Liver (tissue), 8 donors: ENCODE measurements at regions not wholly inside any gene's neighbourhood (a gene's known extent, or its start where the extent isn't known, plus 50 kb on each side); places are given as distances from the start of the nearest gene placed in this dataset.

Source experiments
- DNase-seq: peaks from one replicate; pipeline ENCODE4 v3.0.0-alpha.2; 2017; ENCODE audit warnings: low spot score
- H3K27ac ChIP-seq, 2 donors: one replicate each; pipeline ENCODE4 v1.7.0; 2013; ENCODE audit warnings: inconsistent platforms in 2 of 2, low read length in 2 of 2, control low read depth in 1 of 2, low read depth in 1 of 2, mild to moderate bottlenecking in 1 of 2
- H3K27me3 ChIP-seq, 4 donors: one replicate each; pipeline versions ENCODE4 v1.6.1 to v1.7.0; 2013; ENCODE audit warnings: low read length in 3 of 4, inconsistent platforms in 1 of 4, mild to moderate bottlenecking in 1 of 4, moderate library complexity in 1 of 4; ENCODE audit not compliant: control insufficient read depth in 4 of 4, insufficient read depth in 4 of 4
- H3K36me3 ChIP-seq, 4 donors: one replicate each; pipeline versions ENCODE4 v1.6.1 to v1.7.0; 2013; ENCODE audit warnings: low read length in 3 of 4, mild to moderate bottlenecking in 3 of 4, low read depth in 1 of 4, moderate library complexity in 1 of 4; ENCODE audit not compliant: control insufficient read depth in 4 of 4, insufficient read depth in 3 of 4
- H3K4me1 ChIP-seq, 4 donors: one replicate each; pipeline versions ENCODE4 v1.6.1 to v1.7.0; 2013; ENCODE audit warnings: low read length in 3 of 4, mild to moderate bottlenecking in 3 of 4, moderate library complexity in 1 of 4; ENCODE audit not compliant: control insufficient read depth in 4 of 4, insufficient read depth in 4 of 4
- H3K4me3 ChIP-seq, 3 donors: one replicate each; pipeline versions ENCODE4 v1.6.1 to v1.7.0; 2013; ENCODE audit warnings: low read length in 3 of 3, control low read depth in 1 of 3, low read depth in 1 of 3, mild to moderate bottlenecking in 1 of 3
- H3K9ac ChIP-seq, 2 donors: one replicate each; pipeline ENCODE4 v1.7.0; 2013; ENCODE audit warnings: low read length in 2 of 2, mild to moderate bottlenecking in 2 of 2, moderate library complexity in 2 of 2, control low read depth in 1 of 2, low read depth in 1 of 2
- H3K9me3 ChIP-seq, 4 donors: one replicate each; pipeline versions ENCODE4 v1.6.1 to v1.7.0; 2013; ENCODE audit warnings: low read length in 3 of 4; ENCODE audit not compliant: control insufficient read depth in 4 of 4
- ATF3 ChIP-seq: IDR thresholded peaks from 2 replicates; pipeline ENCODE4 v1.6.1; 2016; ENCODE audit warnings: antibody characterized with exemption
- CTCF ChIP-seq: fragments of 150-350 bp; IDR thresholded peaks from 2 replicates; pipeline ENCODE4 v1.5.1; 2017; ENCODE audit warnings: improper control_type of control experiment, low read depth, low read length; ENCODE audit not compliant: missing input control
- EGR1 ChIP-seq, 2 donors: IDR thresholded peaks; 2 replicates each; pipeline ENCODE4 v1.6.1; 2016 to 2018; ENCODE audit warnings: antibody characterized with exemption in 2 of 2, low read depth in 2 of 2
- FOXA1 ChIP-seq: IDR thresholded peaks from 2 replicates; pipeline ENCODE4 v1.6.1; 2016; ENCODE audit warnings: antibody characterized with exemption
- FOXA2 ChIP-seq: IDR thresholded peaks from 2 replicates; pipeline ENCODE4 v1.6.1; 2016; ENCODE audit warnings: antibody characterized with exemption
- GABPA ChIP-seq, 2 donors: IDR thresholded peaks in 1 of 2; conservative IDR thresholded peaks in 1 of 2; 2 replicates each; pipeline ENCODE4 v1.6.1; 2016; ENCODE audit warnings: antibody characterized with exemption in 2 of 2, mild to moderate bottlenecking in 1 of 2, moderate library complexity in 1 of 2
- HNF4A ChIP-seq, 2 donors: conservative IDR thresholded peaks; 2 replicates each; pipeline ENCODE4 v1.6.1; 2016; ENCODE audit warnings: antibody characterized with exemption in 2 of 2, mild to moderate bottlenecking in 2 of 2
- HNF4G ChIP-seq: IDR thresholded peaks from 2 replicates; pipeline ENCODE4 v1.6.1; 2016; ENCODE audit warnings: antibody characterized with exemption
- JUND ChIP-seq, 2 donors: IDR thresholded peaks; 2 replicates each; pipeline ENCODE4 v1.6.1; 2016; ENCODE audit warnings: antibody characterized with exemption in 2 of 2
- MAX ChIP-seq: IDR thresholded peaks from 2 replicates; pipeline ENCODE4 v1.6.1; 2016; ENCODE audit warnings: antibody characterized with exemption
- NR2F2 ChIP-seq: IDR thresholded peaks from 2 replicates; pipeline ENCODE4 v1.6.1; 2016; ENCODE audit warnings: antibody characterized with exemption
- RAD21 ChIP-seq, 2 donors: IDR thresholded peaks; 2 replicates each; pipeline ENCODE4 v1.6.1; 2016; ENCODE audit warnings: antibody characterized with exemption in 2 of 2, mild to moderate bottlenecking in 2 of 2
- RXRA ChIP-seq, 2 donors: IDR thresholded peaks; 2 replicates each; pipeline ENCODE4 v1.6.1; 2017 to 2018; ENCODE audit warnings: antibody characterized with exemption in 2 of 2, mild to moderate bottlenecking in 1 of 2
- SP1 ChIP-seq: IDR thresholded peaks from 2 replicates; pipeline ENCODE4 v1.6.1; 2018; ENCODE audit warnings: antibody characterized with exemption, mild to moderate bottlenecking
- TAF1 ChIP-seq: conservative IDR thresholded peaks from 2 replicates; pipeline ENCODE4 v1.6.1; 2016; ENCODE audit warnings: antibody characterized with exemption, mild to moderate bottlenecking
- YY1 ChIP-seq: IDR thresholded peaks from 2 replicates; pipeline ENCODE4 v1.6.1; 2016; ENCODE audit warnings: antibody characterized with exemption, mild to moderate bottlenecking
- WGBS: extraction: QIAGEN DNeasy Blood & Tissue Kit; methylation state at CpG from one replicate; pipeline ENCODE4 v1.1.7; 2013; 5-methylcytosine and 5-hydroxymethylcytosine counted together
- TF ChIP-seq, protein P1 (sequence below): IDR thresholded peaks from 2 replicates; pipeline ENCODE4 v1.6.1; 2016; ENCODE audit warnings: antibody characterized with exemption
- TF ChIP-seq, protein P2 (sequence below): IDR thresholded peaks from 2 replicates; pipeline ENCODE4 v1.6.1; 2016; ENCODE audit warnings: antibody characterized with exemption, mild to moderate bottlenecking
- donor health status: healthy.
- donor health status: healthy.
- donor health status: healthy.
- donor health status: healthy.
- donor health status: healthy.

- Histone ChIP-seq H3K4me1 (no peaks in the 10 kb centered on the region), H3K27ac (no peak overlapping the region), H3K9me3 (no peaks in the 10 kb centered on the region), H3K36me3 (no peaks in the 10 kb centered on the region), H3K9ac (no peak overlapping the region), H3K4me3 (no peak overlapping the region), H3K27me3 (no peaks in the 10 kb centered on the region)
- TF ChIP-seq MAX (no peak), JUND (IDR thresholded peaks at IDR 0.05) (no peak), NR2F2 (no peak), EGR1 (IDR thresholded peaks at IDR 0.05; ENCODE audit: low read depth in 2 of 2) (no peak), GABPA (IDR thresholded peaks at IDR 0.05 in 1 of 2, conservative IDR thresholded peaks at IDR 0.05 in 1 of 2) (no peak), TAF1 (no peak), SP1 (no peak), ATF3 (no peak), FOXA1 (no peak), CTCF (no peak), HNF4G (no peak), HNF4A (conservative IDR thresholded peaks at IDR 0.05) (no peak), YY1 (no peak), FOXA2 (no peak), RAD21 (IDR thresholded peaks at IDR 0.05) (no peak), RXRA (IDR thresholded peaks at IDR 0.05) (no peak)
- TF ChIP-seq, protein P1, sequence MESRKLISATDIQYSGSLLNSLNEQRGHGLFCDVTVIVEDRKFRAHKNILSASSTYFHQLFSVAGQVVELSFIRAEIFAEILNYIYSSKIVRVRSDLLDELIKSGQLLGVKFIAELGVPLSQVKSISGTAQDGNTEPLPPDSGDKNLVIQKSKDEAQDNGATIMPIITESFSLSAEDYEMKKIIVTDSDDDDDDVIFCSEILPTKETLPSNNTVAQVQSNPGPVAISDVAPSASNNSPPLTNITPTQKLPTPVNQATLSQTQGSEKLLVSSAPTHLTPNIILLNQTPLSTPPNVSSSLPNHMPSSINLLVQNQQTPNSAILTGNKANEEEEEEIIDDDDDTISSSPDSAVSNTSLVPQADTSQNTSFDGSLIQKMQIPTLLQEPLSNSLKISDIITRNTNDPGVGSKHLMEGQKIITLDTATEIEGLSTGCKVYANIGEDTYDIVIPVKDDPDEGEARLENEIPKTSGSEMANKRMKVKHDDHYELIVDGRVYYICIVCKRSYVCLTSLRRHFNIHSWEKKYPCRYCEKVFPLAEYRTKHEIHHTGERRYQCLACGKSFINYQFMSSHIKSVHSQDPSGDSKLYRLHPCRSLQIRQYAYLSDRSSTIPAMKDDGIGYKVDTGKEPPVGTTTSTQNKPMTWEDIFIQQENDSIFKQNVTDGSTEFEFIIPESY, result no peak
- TF ChIP-seq, protein P2, sequence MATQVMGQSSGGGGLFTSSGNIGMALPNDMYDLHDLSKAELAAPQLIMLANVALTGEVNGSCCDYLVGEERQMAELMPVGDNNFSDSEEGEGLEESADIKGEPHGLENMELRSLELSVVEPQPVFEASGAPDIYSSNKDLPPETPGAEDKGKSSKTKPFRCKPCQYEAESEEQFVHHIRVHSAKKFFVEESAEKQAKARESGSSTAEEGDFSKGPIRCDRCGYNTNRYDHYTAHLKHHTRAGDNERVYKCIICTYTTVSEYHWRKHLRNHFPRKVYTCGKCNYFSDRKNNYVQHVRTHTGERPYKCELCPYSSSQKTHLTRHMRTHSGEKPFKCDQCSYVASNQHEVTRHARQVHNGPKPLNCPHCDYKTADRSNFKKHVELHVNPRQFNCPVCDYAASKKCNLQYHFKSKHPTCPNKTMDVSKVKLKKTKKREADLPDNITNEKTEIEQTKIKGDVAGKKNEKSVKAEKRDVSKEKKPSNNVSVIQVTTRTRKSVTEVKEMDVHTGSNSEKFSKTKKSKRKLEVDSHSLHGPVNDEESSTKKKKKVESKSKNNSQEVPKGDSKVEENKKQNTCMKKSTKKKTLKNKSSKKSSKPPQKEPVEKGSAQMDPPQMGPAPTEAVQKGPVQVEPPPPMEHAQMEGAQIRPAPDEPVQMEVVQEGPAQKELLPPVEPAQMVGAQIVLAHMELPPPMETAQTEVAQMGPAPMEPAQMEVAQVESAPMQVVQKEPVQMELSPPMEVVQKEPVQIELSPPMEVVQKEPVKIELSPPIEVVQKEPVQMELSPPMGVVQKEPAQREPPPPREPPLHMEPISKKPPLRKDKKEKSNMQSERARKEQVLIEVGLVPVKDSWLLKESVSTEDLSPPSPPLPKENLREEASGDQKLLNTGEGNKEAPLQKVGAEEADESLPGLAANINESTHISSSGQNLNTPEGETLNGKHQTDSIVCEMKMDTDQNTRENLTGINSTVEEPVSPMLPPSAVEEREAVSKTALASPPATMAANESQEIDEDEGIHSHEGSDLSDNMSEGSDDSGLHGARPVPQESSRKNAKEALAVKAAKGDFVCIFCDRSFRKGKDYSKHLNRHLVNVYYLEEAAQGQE, result no peak
- 65% methylated on average over 2 of the region's 2 CpGs for WGBS
- no peak for DNase-seq
Measured at GRCh38 chr6:43982084-43982625, 145.1 kb downstream of the MRPL14 start.
